HepG2 (cell line): ENCODE measurements at regions not wholly inside any gene's neighbourhood (a gene's known extent, or its start where the extent isn't known, plus 50 kb on each side); places are given as distances from the start of the nearest gene placed in this dataset.

Experiments
- ATAC-seq: fragments of 200-7000 bp; cut with Tn5 transposase; 3 replicates; pipeline ENCODE4 v1.9.1; 2020; ENCODE audit warnings: mild to moderate bottlenecking, moderate library complexity
- BruUV-seq: library from RNA; stranded (reverse); fragments of 400-500 nt; replicated peaks from 2 replicates; lab custom pipeline; 2021; lab: Mats Ljungman, UMichigan
- CTCF ChIA-PET: fragments of 300-600 bp; formaldehyde crosslinking; extraction: SDS; loops from one replicate; lab custom pipeline; 2021; ENCODE audit warnings: low total read pairs, inconsistent platforms, low intra/inter-chr PET ratio; lab: Yijun Ruan, JAX
- POLR2A ChIA-PET: fragments of 350-600 bp; sonication (Branson Sonifier 250); formaldehyde crosslinking; loops from one replicate; lab custom pipeline; 2020; ENCODE audit warnings: antibody characterized with exemption, inconsistent platforms; lab: Yijun Ruan, JAX
- DNase-seq: peaks from one replicate; pipeline ENCODE4 v3.0.0-alpha.2; 2015; ENCODE audit warnings: low spot score
- FAIRE-seq: peaks from 3 replicates; lab custom pipeline; 2011; peaks lifted over from hg19 to GRCh38; lab: Jason Lieb, UNC
- H2AFZ ChIP-seq: one replicate; pipeline ENCODE4 v1.6.1; 2011; ENCODE audit warnings: low read length, inconsistent platforms
- H3K27ac ChIP-seq: fragments of 300-600 bp; 3 replicates; pipeline ENCODE4 v1.8.0; 2011; ENCODE audit warnings: mixed run types, mild to moderate bottlenecking, mixed read lengths, low read length, inconsistent platforms; ENCODE audit not compliant: insufficient read depth; ENCODE audit errors: extremely low read length
- H3K27me3 ChIP-seq, 2 experiments: fragments of 200-600 bp in 1 of 2; 2 replicates in 1 of 2; 3 replicates in 1 of 2; pipeline versions ENCODE4 v1.6.0 to v1.8.0; 2011; ENCODE audit warnings: low read length in 2 of 2, mild to moderate bottlenecking in 2 of 2, moderate library complexity in 2 of 2, inconsistent platforms in 1 of 2; ENCODE audit not compliant: insufficient read depth in 2 of 2, control insufficient read depth in 1 of 2
- H3K36me3 ChIP-seq, 2 experiments: fragments of 200-600 bp in 1 of 2; replicated peaks in 1 of 2; 2 replicates in 1 of 2; 3 replicates in 1 of 2; pipeline versions ENCODE4 v1.5.1 to v1.8.0; 2011; ENCODE audit warnings: low read length in 2 of 2, inconsistent platforms in 1 of 2; ENCODE audit not compliant: insufficient read depth in 2 of 2, control insufficient read depth in 1 of 2
- H3K4me1 ChIP-seq: 2 replicates; pipeline ENCODE4 v1.5.1; 2012; ENCODE audit warnings: low read length, inconsistent platforms; ENCODE audit not compliant: insufficient read depth
- H3K4me2 ChIP-seq: 2 replicates; pipeline ENCODE4 v1.6.0; 2011; ENCODE audit warnings: low read depth, low read length, inconsistent platforms
- H3K4me3 ChIP-seq, 3 experiments: fragments of 200-600 bp in 1 of 3; sonication (generic), shearing (Covaris generic) in 1 of 3; replicated peaks in 1 of 3; 2 replicates each; pipeline ENCODE4 v1.5.1; 2011 to 2016; ENCODE audit warnings: low read length in 3 of 3, inconsistent platforms in 2 of 3, low read depth in 2 of 3, mild to moderate bottlenecking in 2 of 3, control low read depth in 1 of 3, mixed read lengths in 1 of 3; ENCODE audit not compliant: insufficient read depth in 1 of 3
- H3K79me2 ChIP-seq: one replicate; pipeline ENCODE4 v1.6.1; 2011; ENCODE audit warnings: low read length, inconsistent platforms; ENCODE audit not compliant: insufficient read depth
- H3K9ac ChIP-seq: 2 replicates; pipeline ENCODE4 v1.6.0; 2011; ENCODE audit warnings: mild to moderate bottlenecking, low read depth, low read length, inconsistent platforms; ENCODE audit not compliant: insufficient read depth
- H3K9me3 ChIP-seq: 2 replicates; pipeline ENCODE4 v1.5.1; 2012; ENCODE audit warnings: mild to moderate bottlenecking, low read length
- H4K20me1 ChIP-seq: 2 replicates; pipeline ENCODE4 v1.6.0; 2011; ENCODE audit warnings: inconsistent platforms, mild to moderate bottlenecking, low read length, moderate library complexity; ENCODE audit not compliant: insufficient read depth
- TCF7 ChIP-seq: sonication (generic); IDR thresholded peaks from 2 replicates; pipeline ENCODE4 v1.6.1; 2016; ENCODE audit warnings: antibody characterized with exemption, low read depth
- YY1 ChIP-seq: IDR thresholded peaks from 2 replicates; pipeline ENCODE4 v1.6.1; 2011; ENCODE audit warnings: low read length, low read depth, moderate library complexity, mild to moderate bottlenecking; ENCODE audit not compliant: insufficient read depth, insufficient replicate concordance
- WGBS: methylation state at CpG from one replicate; pipeline ENCODE4 v1.1.6; 2017; ENCODE audit warnings: low lambda C conversion rate; 5-methylcytosine and 5-hydroxymethylcytosine counted together
- in situ Hi-C: cut with HindIII; loops from 2 replicates; pipeline ENCODE4 v1.10.0; 2017; ENCODE audit warnings: low pct_unique_long_range_greater_than_20kb; ENCODE audit not compliant: extremely low pct_ligation_motif_present
- intact Hi-C: fragments of 100-400 bp; cut with micrococcal nuclease; formaldehyde crosslinking; loops from one replicate; pipeline ENCODE4 v1.10.0; 2022; ENCODE audit not compliant: unreplicated experiment
- TF ChIP-seq, protein P1 (sequence below): IDR thresholded peaks from 2 replicates; pipeline ENCODE4 v1.6.1; 2012; ENCODE audit warnings: inconsistent platforms

GRCh38 chr1:232357416-232357815 lies 272.5 kb downstream of the SIPA1L2 start:
- H3K79me2 ChIP-seq = no peaks in the 10 kb centered on the region
- H3K36me3 ChIP-seq = no peaks in the 10 kb centered on the region
- BruUV-seq = no TSS peak
- intact Hi-C loops = no loop called here
- no peak overlapping the region for H3K9ac ChIP-seq
- no peaks in the 10 kb centered on the region for H3K9me3 ChIP-seq
- FAIRE-seq (no peak), ATAC-seq (no peak), DNase-seq (no peak)
- POLR2A ChIA-PET = no interaction called here
- no peaks in the 10 kb centered on the region for H3K27me3 ChIP-seq
- TF ChIP-seq YY1 (no peak), TCF7 (no peak)
- H3K4me3 ChIP-seq = no peak overlapping the region
- no peak overlapping the region for H2AFZ ChIP-seq
- H3K4me1 ChIP-seq = no peaks in the 10 kb centered on the region
- in situ Hi-C loops = no loop called here
- no peak overlapping the region for H3K4me2 ChIP-seq
- CTCF ChIA-PET = no interaction called here
- H3K27ac ChIP-seq = no peak overlapping the region
- under 1% methylated on average over 6 of the region's 6 CpGs for WGBS
- H4K20me1 ChIP-seq = no peaks in the 10 kb centered on the region

- FAIRE-seq = no peak
- H3K4me2 ChIP-seq = no peak overlapping the region
- ChIA-PET POLR2A (no interaction called here), CTCF (no interaction called here)
- DNase-seq = no peak
- intact Hi-C loops (no loop called here), in situ Hi-C loops (no loop called here)
- no peaks in the 10 kb centered on the region for H4K20me1 ChIP-seq
- no peaks in the 10 kb centered on the region for H3K36me3 ChIP-seq
- no peaks in the 10 kb centered on the region for H3K79me2 ChIP-seq
- no peak overlapping the region for H2AFZ ChIP-seq
- no peak overlapping the region for H3K27ac ChIP-seq
- H3K9ac ChIP-seq = no peak overlapping the region
- no peaks in the 10 kb centered on the region for H3K9me3 ChIP-seq
- no peaks in the 10 kb centered on the region for H3K4me1 ChIP-seq
- no peak overlapping the region for H3K4me3 ChIP-seq
- WGBS = 16% methylated on average over 7 of the region's 7 CpGs
- TF ChIP-seq, protein P1, sequence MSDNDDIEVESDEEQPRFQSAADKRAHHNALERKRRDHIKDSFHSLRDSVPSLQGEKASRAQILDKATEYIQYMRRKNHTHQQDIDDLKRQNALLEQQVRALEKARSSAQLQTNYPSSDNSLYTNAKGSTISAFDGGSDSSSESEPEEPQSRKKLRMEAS = no peak
- ATAC-seq = no peak
- no TSS peak for BruUV-seq
- H3K27me3 ChIP-seq = no peaks in the 10 kb centered on the region
Observed at GRCh38 chr1:232355162-232356006, 274.5 kb downstream of the SIPA1L2 start.
